Neuron (in vitro differentiated cells): ENCODE measurements at regions not wholly inside any gene's neighbourhood (a gene's known extent, or its start where the extent isn't known, plus 50 kb on each side); places are given as distances from the start of the nearest gene placed in this dataset.

Source experiments
- H2AFZ ChIP-seq: one replicate; pipeline ENCODE4 v1.6.1; 2013; ENCODE audit warnings: low read depth, mild to moderate bottlenecking, inconsistent platforms, low read length, moderate library complexity
- H3K27me3 ChIP-seq: one replicate; pipeline ENCODE4 v1.6.1; 2013; ENCODE audit warnings: low read length; ENCODE audit not compliant: insufficient read depth
- H3K36me3 ChIP-seq: one replicate; pipeline ENCODE4 v1.6.1; 2013; ENCODE audit warnings: low read length; ENCODE audit not compliant: insufficient read depth
- H3K4me1 ChIP-seq: one replicate; pipeline ENCODE4 v1.6.1; 2013; ENCODE audit warnings: low read length; ENCODE audit not compliant: insufficient read depth
- H3K4me3 ChIP-seq: 2 replicates; pipeline ENCODE4 v1.5.1; 2013; ENCODE audit warnings: mild to moderate bottlenecking, low read length, moderate library complexity
- H3K9me3 ChIP-seq: one replicate; pipeline ENCODE4 v1.6.1; 2013; ENCODE audit warnings: low read length

DNA sequence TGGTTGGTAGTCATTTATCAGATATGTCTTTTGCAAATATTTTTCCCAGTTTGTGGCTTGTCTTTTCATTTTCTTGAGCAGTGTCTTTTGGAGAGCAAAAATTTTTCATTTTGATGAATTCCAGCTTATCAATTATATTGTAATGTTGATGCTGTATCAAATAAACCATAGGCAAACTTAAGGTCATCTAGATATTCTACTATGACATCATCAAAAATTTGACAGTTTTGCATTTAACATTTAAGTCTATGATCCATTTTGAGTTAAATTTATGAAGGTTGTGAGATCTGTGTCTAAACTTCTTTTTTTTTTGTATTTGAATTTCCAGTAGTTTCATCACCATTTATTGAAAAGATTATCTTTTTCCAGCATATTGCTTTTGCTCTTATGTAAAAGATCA, 505.5 kb upstream of the COX7C start:
- no peaks in the 10 kb centered on the region for H3K27me3 ChIP-seq
- H3K4me3 ChIP-seq = no peak overlapping the region
- no peak overlapping the region for H2AFZ ChIP-seq
- no peaks in the 10 kb centered on the region for H3K36me3 ChIP-seq
- H3K4me1 ChIP-seq = no peaks in the 10 kb centered on the region
- H3K9me3 ChIP-seq = no peaks in the 10 kb centered on the region

DNA sequence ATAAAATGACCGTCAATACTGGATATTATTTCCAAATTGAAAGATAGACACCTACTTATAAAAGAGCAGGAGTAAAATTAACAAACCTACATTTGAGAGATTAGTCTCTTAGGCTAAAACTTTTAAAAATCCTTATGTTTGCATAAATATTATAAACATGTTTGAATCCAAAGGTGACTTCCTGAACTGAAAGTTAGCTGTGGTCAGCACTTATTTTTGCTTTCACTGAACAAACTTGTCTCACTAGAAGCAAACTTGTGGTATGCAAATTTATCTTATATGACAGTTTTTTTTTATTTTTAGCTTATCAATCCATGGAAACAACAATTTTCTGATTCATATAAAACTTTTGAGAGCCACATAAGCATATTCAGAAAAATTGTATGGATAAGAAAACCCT, 502.6 kb upstream of the COX7C start:
- no peaks in the 10 kb centered on the region for H3K4me1 ChIP-seq
- no peak overlapping the region for H2AFZ ChIP-seq
- H3K4me3 ChIP-seq = no peak overlapping the region
- H3K9me3 ChIP-seq = no peaks in the 10 kb centered on the region
- H3K36me3 ChIP-seq = no peaks in the 10 kb centered on the region
- H3K27me3 ChIP-seq = no peaks in the 10 kb centered on the region

DNA sequence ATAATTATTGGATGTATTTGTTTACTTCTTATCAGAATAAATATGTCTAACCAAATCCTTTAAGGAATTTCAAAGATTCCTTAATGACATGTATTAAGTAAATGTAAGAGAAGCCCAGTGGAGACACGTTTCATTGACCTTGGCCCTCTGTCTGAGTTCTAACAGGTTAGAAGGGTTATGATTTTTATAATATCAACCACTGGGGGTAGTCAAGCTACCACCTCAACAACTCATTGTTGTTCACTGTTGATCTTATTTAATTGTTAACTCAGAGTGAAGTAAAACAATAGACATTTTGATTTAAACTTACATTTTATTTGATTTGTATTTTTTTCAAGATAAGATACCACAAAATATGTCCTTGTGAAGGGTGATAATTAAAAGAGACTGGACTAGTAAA, 499.2 kb upstream of the COX7C start:
- Histone ChIP-seq H3K4me1 (no peaks in the 10 kb centered on the region), H3K9me3 (no peaks in the 10 kb centered on the region), H3K4me3 (no peak overlapping the region), H3K36me3 (no peaks in the 10 kb centered on the region), H2AFZ (no peak overlapping the region), H3K27me3 (no peaks in the 10 kb centered on the region)

DNA sequence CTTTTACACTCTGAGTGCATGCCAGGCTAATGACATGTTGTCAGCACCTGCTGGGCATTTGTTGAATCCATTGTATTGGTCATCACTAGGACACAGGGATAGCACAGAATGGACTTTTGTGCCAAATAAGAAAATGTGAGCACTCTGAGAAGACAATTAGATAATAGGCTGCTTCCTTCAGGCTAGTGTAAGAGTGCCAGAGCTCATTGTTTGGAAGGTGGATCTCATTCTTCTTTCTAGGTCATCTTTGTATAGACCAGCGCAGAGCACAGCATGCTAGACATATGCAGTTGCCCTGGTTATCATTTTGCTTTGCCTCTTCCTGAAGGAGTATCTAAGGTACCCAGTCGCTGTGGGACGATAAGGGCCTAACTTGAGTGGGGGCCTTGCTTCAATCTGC, 493.4 kb upstream of the COX7C start:
- Histone ChIP-seq H3K4me3 (no peak overlapping the region), H3K4me1 (peaks cover 6% of the 10 kb centered on the region), H3K9me3 (no peaks in the 10 kb centered on the region), H3K36me3 (no peaks in the 10 kb centered on the region), H3K27me3 (no peaks in the 10 kb centered on the region), H2AFZ (no peak overlapping the region)

DNA sequence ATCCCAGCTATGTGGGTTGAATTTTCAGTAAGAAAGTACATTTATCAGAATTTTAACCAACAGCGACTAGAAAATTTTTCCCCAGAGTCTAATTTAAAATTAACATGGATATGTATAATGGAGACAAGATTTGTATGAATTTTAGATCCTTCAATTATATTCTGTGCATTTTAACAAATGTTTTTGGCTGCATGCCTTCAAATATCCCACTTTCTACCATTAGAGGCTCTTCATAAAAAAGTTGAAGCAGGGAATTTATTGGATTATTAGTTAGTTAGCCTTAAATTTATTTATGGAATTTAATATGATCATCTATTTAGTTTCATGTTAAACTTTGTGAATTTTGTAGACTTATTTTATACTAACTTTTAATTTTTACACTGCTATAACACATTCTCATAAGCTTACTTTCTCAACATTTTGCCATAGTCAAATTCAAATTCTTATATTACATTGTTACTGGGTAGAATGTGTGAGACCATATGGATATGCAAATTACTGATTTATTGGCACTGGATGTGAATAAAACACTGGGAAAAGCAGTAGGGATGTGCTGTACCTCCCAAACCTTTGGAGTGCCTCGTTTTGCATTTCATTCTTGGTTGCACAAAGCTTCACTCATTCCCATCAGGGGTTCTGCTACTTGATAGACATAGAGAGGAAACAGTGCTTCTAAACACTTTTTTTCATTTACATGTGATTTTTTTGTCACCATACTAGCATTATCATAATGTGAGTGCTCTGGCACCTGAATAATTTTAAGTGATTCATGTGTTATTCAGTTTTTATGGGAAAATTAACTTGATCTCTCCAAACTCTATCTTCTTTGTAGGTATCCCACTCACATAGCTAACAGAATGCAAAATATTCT, 491.8 kb upstream of the COX7C start:
- H3K4me1 ChIP-seq = peaks cover 6% of the 10 kb centered on the region
- no peak overlapping the region for H2AFZ ChIP-seq
- H3K36me3 ChIP-seq = no peaks in the 10 kb centered on the region
- H3K9me3 ChIP-seq = no peaks in the 10 kb centered on the region
- H3K4me3 ChIP-seq = no peak overlapping the region
- no peaks in the 10 kb centered on the region for H3K27me3 ChIP-seq

DNA sequence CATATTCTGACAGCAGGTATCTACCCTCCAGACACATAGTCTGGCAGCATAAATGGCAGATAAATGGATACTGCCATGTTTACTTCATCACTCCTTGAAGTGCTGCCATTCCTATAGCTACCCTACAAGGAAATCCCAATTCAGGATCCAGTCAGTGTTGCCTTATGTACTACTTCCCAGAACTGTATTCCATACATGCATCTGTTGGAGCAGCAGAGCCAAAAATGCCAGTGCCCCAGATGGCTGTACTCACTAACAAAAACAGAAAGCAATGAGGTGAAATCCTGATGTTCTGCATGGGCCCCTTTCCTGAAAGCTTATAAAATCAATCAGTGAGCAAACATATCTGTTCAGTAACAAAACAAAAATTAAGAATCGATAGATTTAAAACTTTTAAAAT, 490.0 kb upstream of the COX7C start:
- Histone ChIP-seq H2AFZ (no peak overlapping the region), H3K36me3 (no peaks in the 10 kb centered on the region), H3K4me3 (no peak overlapping the region), H3K4me1 (peaks cover 6% of the 10 kb centered on the region), H3K9me3 (no peaks in the 10 kb centered on the region), H3K27me3 (no peaks in the 10 kb centered on the region)

DNA sequence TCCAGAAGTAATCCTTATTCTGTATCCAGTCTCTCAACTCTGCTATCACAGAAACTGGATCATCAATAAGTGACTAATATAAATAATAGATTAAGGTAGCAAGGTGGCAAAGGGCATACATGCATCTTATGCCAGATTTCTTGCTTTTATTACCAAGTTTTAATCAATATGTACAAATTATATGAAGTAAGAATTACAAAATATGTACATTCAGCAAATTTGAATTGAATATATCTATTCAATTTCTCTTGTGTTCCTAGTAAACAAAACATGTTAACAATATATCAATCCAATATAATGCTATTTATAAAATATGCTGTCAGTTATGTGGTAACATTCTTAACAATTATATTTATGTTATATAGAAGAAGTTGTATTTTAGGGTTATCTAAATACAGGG, 488.7 kb upstream of the COX7C start:
- H3K27me3 ChIP-seq = no peaks in the 10 kb centered on the region
- no peak overlapping the region for H3K4me3 ChIP-seq
- no peaks in the 10 kb centered on the region for H3K36me3 ChIP-seq
- no peak overlapping the region for H2AFZ ChIP-seq
- peaks cover 6% of the 10 kb centered on the region for H3K4me1 ChIP-seq
- H3K9me3 ChIP-seq = no peaks in the 10 kb centered on the region

DNA sequence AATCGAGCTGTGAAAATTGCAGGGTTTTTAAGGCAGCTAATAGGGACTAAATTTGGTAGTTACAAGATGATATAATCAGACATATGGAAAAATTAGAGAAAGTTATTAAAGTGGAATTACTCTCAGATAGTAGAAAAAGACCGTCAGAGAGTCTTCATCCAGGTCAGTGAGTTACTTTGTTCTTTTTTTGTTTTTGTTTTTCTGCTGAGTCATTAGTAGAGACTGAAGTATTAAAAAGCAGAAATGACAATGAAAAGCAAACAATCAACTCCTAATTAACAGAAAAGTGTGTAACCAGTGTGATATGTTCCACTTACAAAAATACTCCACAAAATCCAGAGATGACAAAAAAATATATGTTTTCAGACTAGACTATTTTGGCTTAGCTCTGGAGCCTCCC, 480.4 kb upstream of the COX7C start:
- H3K27me3 ChIP-seq = no peaks in the 10 kb centered on the region
- H3K4me1 ChIP-seq = no peaks in the 10 kb centered on the region
- H3K9me3 ChIP-seq = no peaks in the 10 kb centered on the region
- no peak overlapping the region for H3K4me3 ChIP-seq
- no peak overlapping the region for H2AFZ ChIP-seq
- no peaks in the 10 kb centered on the region for H3K36me3 ChIP-seq

DNA sequence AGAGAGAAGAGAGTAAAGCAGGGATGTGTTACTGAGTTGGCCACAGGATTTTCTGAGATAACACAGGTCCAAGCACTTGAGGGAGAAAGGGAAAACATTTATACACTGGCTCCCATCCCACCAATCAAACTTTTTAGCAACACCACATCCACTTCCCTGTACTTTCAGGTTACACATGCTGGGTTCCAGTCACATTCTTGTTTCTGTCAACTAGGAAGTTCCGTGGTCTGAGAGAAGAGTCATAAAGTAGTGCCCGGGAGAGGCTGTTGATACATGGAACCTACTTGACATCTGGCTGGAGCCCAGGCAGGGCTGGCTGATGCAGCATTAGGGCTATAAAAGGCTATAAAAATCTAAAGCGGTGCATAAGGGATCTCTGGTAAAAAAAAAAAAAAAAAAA, 473.9 kb upstream of the COX7C start:
- no peaks in the 10 kb centered on the region for H3K4me1 ChIP-seq
- no peaks in the 10 kb centered on the region for H3K9me3 ChIP-seq
- no peak overlapping the region for H3K4me3 ChIP-seq
- no peak overlapping the region for H2AFZ ChIP-seq
- H3K27me3 ChIP-seq = no peaks in the 10 kb centered on the region
- no peaks in the 10 kb centered on the region for H3K36me3 ChIP-seq

DNA sequence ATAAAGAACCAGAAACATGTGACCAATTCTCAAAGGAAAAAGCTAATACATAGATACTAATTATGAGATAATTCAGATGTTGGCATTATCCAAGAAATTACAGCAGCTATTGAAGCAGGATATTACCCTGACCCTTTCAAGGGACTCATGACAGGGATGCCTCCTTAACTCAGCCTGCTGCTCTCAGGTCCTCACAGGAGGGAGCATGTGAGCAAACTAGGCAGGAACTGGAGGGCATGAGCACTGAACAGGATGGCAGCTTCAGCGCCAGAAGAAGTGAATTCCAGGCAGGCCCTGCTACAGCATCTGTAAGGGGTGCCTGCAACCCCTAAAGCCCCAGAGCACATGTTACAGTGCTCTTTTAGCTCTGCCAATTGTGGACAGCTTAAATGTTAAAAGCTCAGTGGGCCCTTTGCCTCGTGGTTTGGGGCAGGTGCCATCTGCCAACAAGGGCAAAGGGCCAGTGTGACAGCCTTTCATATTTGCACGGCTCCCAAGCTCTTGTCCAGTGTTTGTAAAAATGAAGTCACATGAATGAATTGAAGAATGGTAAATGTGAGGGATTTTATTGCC, 464.7 kb upstream of the COX7C start:
- Histone ChIP-seq H3K36me3 (no peaks in the 10 kb centered on the region), H2AFZ (no peak overlapping the region), H3K9me3 (no peaks in the 10 kb centered on the region), H3K4me1 (no peaks in the 10 kb centered on the region), H3K4me3 (no peak overlapping the region), H3K27me3 (no peaks in the 10 kb centered on the region)

DNA sequence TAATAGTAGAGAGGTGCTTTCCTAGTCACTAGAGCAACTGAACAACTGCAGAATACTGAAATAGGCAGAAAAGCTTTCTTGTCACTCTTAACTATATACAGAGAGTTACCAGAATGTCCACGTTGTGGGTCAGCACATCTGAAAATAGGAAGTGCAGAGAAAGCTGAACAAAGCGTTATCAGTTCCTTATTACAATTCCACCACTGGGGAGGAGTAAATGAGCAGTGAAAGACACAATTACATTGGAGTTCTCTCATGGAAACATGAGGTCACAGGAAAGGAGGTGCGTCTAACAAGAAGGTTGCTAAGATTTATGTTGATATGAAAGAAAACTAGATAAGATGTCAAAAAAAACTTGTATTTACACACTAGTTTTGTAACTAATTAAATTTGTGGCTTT, 461.9 kb upstream of the COX7C start:
- H3K27me3 ChIP-seq = no peaks in the 10 kb centered on the region
- H3K4me1 ChIP-seq = no peaks in the 10 kb centered on the region
- no peak overlapping the region for H2AFZ ChIP-seq
- H3K4me3 ChIP-seq = no peak overlapping the region
- H3K9me3 ChIP-seq = no peaks in the 10 kb centered on the region
- H3K36me3 ChIP-seq = no peaks in the 10 kb centered on the region

DNA sequence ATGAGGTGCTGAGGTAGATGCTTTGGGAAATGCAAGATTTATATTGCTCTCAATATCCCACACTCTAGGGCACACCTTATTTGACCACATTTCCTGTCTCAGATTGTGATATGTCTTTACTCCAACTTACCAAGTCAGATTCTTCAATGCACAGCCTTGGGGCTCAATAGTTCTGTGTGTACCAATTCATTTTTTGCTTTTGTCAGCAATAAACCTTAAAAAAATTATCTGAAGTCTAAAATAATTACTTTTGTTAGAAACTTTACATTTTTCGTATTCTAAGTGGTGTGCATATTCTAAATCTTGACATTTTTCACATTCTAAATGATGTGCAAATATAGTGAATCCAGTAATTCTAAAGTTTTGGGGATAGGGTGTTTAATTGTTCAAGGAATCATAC, 447.5 kb upstream of the COX7C start:
- no peaks in the 10 kb centered on the region for H3K9me3 ChIP-seq
- H3K36me3 ChIP-seq = no peaks in the 10 kb centered on the region

DNA sequence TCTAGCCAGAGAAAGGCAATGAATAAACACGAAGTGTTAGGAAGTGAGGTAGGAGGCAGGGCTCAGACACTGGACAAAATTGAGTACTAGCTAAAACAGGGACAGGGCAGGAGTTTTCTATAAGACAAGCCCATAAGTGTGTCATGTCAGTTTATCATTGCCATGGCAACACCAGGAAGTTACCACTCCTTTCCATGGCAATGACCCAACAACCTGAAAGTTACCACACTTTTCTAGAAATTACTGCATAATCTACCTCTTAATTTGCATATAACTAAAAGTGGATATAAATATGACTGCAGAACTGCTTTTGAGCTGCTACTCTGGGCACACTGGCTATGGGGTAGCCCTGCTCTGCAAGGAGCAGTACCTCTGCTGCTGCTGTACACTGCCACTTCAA, 442.5 kb upstream of the COX7C start:
- Histone ChIP-seq H3K27me3 (no peaks in the 10 kb centered on the region), H2AFZ (no peak overlapping the region), H3K4me1 (peaks cover 21% of the 10 kb centered on the region), H3K4me3 (no peak overlapping the region), H3K36me3 (no peaks in the 10 kb centered on the region), H3K9me3 (no peaks in the 10 kb centered on the region)

More for the DNA sequence above, 447.5 kb upstream of the COX7C start:
- peaks cover 21% of the 10 kb centered on the region for H3K4me1 ChIP-seq
- H3K27me3 ChIP-seq = no peaks in the 10 kb centered on the region
- H2AFZ ChIP-seq = no peak overlapping the region
- no peak overlapping the region for H3K4me3 ChIP-seq

DNA sequence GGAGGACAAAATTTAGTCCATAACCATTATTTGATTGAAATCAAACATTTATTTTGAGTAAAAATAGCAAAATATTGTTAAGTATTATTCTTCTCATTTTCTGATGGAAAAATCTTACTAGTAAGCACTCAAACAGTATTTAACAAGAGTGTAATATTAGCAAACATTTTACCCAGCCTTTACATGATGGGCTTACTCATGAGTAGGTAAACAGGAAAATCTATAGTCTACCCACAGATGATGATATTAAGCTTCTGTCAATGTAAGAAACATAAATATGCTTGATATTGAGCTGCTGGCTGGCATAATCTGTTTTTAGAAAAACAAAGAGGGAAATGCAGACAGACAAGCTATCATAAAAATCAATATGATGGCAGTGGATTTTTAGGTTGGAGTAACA, 418.5 kb upstream of the COX7C start:
- H3K9me3 ChIP-seq = no peaks in the 10 kb centered on the region
- no peaks in the 10 kb centered on the region for H3K27me3 ChIP-seq
- H3K36me3 ChIP-seq = no peaks in the 10 kb centered on the region
- H3K4me3 ChIP-seq = no peak overlapping the region
- no peaks in the 10 kb centered on the region for H3K4me1 ChIP-seq
- no peak overlapping the region for H2AFZ ChIP-seq
